Kidney epithelial cell (primary cell): ENCODE measurements at regions not wholly inside any gene's neighbourhood (a gene's known extent, or its start where the extent isn't known, plus 50 kb on each side); places are given as distances from the start of the nearest gene placed in this dataset.

Experiments
- DNase-seq: peaks from one replicate; pipeline ENCODE4 v3.0.0-alpha.2; 2010; ENCODE audit warnings: low read depth
- H3K27me3 ChIP-seq: 2 replicates; pipeline ENCODE4 v1.6.0; 2011; ENCODE audit warnings: low read length; ENCODE audit not compliant: control insufficient read depth, insufficient read depth
- H3K36me3 ChIP-seq: 2 replicates; pipeline ENCODE4 v1.5.1; 2011; ENCODE audit warnings: low read length; ENCODE audit not compliant: control insufficient read depth, insufficient read depth
- H3K4me3 ChIP-seq: 2 replicates; pipeline ENCODE4 v1.5.1; 2011; ENCODE audit warnings: low read depth, mild to moderate bottlenecking, control low read depth, low read length
- TF ChIP-seq, protein P1 (sequence below): IDR thresholded peaks from 2 replicates; pipeline ENCODE4 v1.5.1; 2011; ENCODE audit warnings: mild to moderate bottlenecking, moderate library complexity, low read length, control low read depth, inconsistent platforms; ENCODE audit not compliant: insufficient read depth, poor library complexity, severe bottlenecking

DNA sequence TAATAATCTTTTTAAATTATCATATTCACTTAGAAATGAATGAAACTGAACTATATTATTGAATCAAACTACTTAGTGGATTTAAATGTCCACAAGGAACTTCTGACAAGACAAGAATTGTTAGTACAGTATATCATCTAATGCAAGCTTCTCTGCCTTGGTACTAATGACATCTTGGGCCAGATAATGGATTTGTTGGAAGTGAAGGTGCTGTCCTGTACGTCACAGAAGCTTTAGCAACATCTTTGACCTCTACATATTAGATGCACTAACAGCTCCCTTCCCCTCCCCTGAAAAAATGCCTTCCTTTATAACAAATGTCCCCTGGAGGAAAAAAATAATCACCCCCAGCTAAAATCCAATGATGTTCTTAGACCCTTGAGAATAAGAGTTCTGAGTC lies 695.8 kb upstream of the EYS start:
- Histone ChIP-seq H3K36me3 (no peaks in the 10 kb centered on the region), H3K27me3 (no peaks in the 10 kb centered on the region), H3K4me3 (no peak overlapping the region)
- no peak for DNase-seq
- TF ChIP-seq, protein P1, sequence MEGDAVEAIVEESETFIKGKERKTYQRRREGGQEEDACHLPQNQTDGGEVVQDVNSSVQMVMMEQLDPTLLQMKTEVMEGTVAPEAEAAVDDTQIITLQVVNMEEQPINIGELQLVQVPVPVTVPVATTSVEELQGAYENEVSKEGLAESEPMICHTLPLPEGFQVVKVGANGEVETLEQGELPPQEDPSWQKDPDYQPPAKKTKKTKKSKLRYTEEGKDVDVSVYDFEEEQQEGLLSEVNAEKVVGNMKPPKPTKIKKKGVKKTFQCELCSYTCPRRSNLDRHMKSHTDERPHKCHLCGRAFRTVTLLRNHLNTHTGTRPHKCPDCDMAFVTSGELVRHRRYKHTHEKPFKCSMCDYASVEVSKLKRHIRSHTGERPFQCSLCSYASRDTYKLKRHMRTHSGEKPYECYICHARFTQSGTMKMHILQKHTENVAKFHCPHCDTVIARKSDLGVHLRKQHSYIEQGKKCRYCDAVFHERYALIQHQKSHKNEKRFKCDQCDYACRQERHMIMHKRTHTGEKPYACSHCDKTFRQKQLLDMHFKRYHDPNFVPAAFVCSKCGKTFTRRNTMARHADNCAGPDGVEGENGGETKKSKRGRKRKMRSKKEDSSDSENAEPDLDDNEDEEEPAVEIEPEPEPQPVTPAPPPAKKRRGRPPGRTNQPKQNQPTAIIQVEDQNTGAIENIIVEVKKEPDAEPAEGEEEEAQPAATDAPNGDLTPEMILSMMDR: no peak

DNA sequence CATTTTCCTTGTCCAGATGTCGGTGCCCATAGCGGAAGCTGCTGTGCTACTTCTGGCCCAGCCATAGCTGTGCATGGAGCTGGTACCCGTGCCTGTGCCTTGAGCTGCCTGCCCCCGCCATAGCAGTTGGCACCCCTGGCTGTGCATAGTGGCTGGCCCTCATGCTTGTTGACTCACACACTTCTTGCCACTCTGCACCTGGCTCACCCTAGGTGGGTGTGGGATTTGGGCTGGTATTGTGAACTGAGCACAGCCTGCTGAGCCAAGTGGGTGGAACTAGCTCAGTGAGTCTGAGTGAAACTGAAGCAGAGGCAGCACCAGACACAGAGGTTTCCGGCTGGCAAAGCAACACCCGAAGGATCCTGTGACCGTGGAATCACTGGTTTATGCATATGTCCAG lies 689.5 kb upstream of the EYS start:
- Histone ChIP-seq H3K4me3 (no peak overlapping the region), H3K36me3 (no peaks in the 10 kb centered on the region), H3K27me3 (no peaks in the 10 kb centered on the region)
- TF ChIP-seq, protein P1: no peak
- no peak for DNase-seq

DNA sequence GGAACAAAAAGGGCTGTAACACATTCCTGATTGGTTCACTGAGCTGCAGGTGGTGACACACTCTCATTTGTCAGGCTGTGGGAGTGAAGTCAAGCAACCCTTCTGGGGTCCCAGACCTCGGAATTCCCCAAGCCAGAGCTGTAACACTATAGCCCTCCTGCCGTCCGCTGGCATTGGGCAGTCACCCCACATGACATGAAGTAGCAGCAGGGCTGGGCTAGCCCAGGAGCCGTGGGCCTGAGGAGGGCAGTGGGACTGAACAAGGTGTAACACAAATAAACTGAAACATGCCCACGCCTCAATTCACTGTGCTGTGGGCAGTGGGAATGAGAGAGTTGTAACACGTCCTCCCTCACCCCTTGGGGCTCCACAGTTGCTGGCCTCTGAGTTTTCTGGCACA lies 689.1 kb upstream of the EYS start:
- no peaks in the 10 kb centered on the region for H3K36me3 ChIP-seq
- DNase-seq: no peak
- no peaks in the 10 kb centered on the region for H3K27me3 ChIP-seq
- TF ChIP-seq, protein P1: no peak
- no peak overlapping the region for H3K4me3 ChIP-seq

DNA sequence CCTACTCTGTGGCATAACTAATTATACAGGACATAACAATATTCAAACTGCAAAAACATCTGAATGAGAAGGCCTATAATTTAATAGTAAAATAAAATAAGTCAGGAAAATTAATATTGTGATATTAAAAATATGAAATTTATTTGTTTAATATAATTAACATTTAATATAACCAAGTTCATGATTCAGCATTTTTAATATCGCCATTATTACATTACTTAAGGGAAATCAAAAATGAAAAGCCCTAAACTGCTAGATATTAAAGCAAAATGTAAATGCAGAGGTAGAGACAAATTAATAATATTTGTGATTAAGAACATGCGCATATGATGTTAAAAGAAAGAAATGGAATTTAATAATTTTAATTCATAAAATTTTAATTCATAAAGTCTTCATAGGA lies 683.4 kb upstream of the EYS start:
- TF ChIP-seq, protein P1: no peak
- DNase-seq: no peak

DNA sequence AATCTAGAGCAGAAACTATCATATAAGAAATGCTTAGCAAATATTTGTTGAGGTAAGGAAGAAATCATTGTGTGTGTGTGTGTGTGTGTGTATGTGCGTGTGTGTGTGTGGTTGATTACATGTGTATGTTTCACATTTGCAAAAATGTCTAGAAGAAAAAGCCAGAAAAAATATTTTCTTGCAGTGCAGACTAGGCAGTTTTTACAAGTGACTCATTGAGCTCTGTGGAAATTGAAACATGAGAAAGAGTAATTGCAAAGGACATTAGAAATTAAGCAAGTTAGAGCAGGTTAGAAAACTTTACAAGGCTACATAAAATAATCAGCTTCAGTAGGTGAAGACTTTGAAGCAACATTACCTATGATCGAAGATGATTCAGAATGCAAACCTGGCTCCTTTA lies 669.0 kb upstream of the EYS start:
- no peak overlapping the region for H3K4me3 ChIP-seq
- no peaks in the 10 kb centered on the region for H3K27me3 ChIP-seq
- TF ChIP-seq, protein P1: no peak
- no peaks in the 10 kb centered on the region for H3K36me3 ChIP-seq
- no peak for DNase-seq

More for the DNA sequence above, 683.4 kb upstream of the EYS start:
- Histone ChIP-seq H3K36me3 (no peaks in the 10 kb centered on the region), H3K27me3 (no peaks in the 10 kb centered on the region), H3K4me3 (no peak overlapping the region)

DNA sequence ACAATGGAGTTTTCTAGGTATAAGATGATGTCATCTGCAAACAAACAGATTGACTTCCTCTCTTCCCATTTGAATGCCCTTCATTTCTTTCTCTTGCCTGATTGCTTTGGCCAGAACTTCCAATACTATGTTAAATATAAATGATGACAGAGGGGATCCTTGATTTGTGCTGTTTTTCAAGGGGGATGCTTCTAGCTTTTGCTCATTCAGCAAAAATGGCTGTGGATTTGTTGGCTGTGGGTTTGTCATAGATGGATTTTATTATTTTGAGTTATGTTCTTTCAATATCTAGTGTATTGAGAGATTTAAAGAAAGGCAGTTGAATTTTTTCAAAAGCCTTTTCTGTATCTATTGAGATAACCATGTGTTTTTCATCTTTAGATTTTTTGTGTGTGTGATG lies 662.4 kb upstream of the EYS start:
- no peaks in the 10 kb centered on the region for H3K27me3 ChIP-seq
- TF ChIP-seq, protein P1: no peak
- no peaks in the 10 kb centered on the region for H3K36me3 ChIP-seq
- no peak overlapping the region for H3K4me3 ChIP-seq
- no peak for DNase-seq
